GM12878 (cell line): ENCODE measurements at regions not wholly inside any gene's neighbourhood (a gene's known extent, or its start where the extent isn't known, plus 50 kb on each side); places are given as distances from the start of the nearest gene placed in this dataset.

Experiments used
- BCLAF1 ChIP-seq: fragments of 450-650 bp; IDR thresholded peaks from 2 replicates; pipeline ENCODE4 v1.6.1; 2017; ENCODE audit warnings: antibody characterized with exemption, mild to moderate bottlenecking, moderate library complexity
- IKZF2 ChIP-seq, 2 experiments: fragments of 450-650 bp; IDR thresholded peaks; 2 replicates each; pipeline ENCODE4 v1.6.1; 2017; ENCODE audit warnings: mild to moderate bottlenecking in 2 of 2, moderate library complexity in 2 of 2
- KAT2A ChIP-seq: conservative IDR thresholded peaks from 2 replicates; pipeline ENCODE4 v1.6.1; 2011; ENCODE audit warnings: low read depth, low read length; ENCODE audit not compliant: control insufficient read depth
- PBX3 ChIP-seq: IDR thresholded peaks from 2 replicates; pipeline ENCODE4 v1.6.1; 2011; ENCODE audit warnings: mild to moderate bottlenecking, low read depth, low read length, moderate library complexity; ENCODE audit not compliant: insufficient replicate concordance
- RAD51 ChIP-seq: fragments of 450-650 bp; IDR thresholded peaks from 2 replicates; pipeline ENCODE4 v1.6.1; 2016; ENCODE audit warnings: moderate library complexity, mild to moderate bottlenecking, inconsistent platforms
- SKIL ChIP-seq: fragments of 450-650 bp; IDR thresholded peaks from 2 replicates; pipeline ENCODE4 v1.6.1; 2017; ENCODE audit warnings: mild to moderate bottlenecking, low read depth, inconsistent platforms; ENCODE audit not compliant: poor library complexity, severe bottlenecking
- TCF3 ChIP-seq: IDR thresholded peaks from 2 replicates; pipeline ENCODE4 v1.6.1; 2012; ENCODE audit warnings: low read depth, mild to moderate bottlenecking, low read length, borderline replicate concordance; ENCODE audit not compliant: insufficient read depth

GRCh38 chr13:99792079-99792921, 179.3 kb downstream of the ZIC5 start (continued):
- no peak for TF ChIP-seq BCLAF1
- TF ChIP-seq IKZF2 (IDR thresholded peaks at IDR 0.05) = no peak
- TF ChIP-seq SKIL = no peak
- no peak for TF ChIP-seq RAD51
- no peak for TF ChIP-seq KAT2A
- TF ChIP-seq TCF3 = no peak
- no peak for TF ChIP-seq PBX3
